HepG2 (cell line): ENCODE measurements at regions not wholly inside any gene's neighbourhood (a gene's known extent, or its start where the extent isn't known, plus 50 kb on each side); places are given as distances from the start of the nearest gene placed in this dataset.

Experiments
- ATAC-seq: fragments of 200-7000 bp; cut with Tn5 transposase; 3 replicates; pipeline ENCODE4 v1.9.1; 2020; ENCODE audit warnings: mild to moderate bottlenecking, moderate library complexity
- BruUV-seq: library from RNA; stranded (reverse); fragments of 400-500 nt; replicated peaks from 2 replicates; lab custom pipeline; 2021; lab: Mats Ljungman, UMichigan
- CTCF ChIA-PET: fragments of 300-600 bp; formaldehyde crosslinking; extraction: SDS; loops from one replicate; lab custom pipeline; 2021; ENCODE audit warnings: low total read pairs, inconsistent platforms, low intra/inter-chr PET ratio; lab: Yijun Ruan, JAX
- POLR2A ChIA-PET: fragments of 350-600 bp; sonication (Branson Sonifier 250); formaldehyde crosslinking; loops from one replicate; lab custom pipeline; 2020; ENCODE audit warnings: antibody characterized with exemption, inconsistent platforms; lab: Yijun Ruan, JAX
- DNase-seq: peaks from one replicate; pipeline ENCODE4 v3.0.0-alpha.2; 2015; ENCODE audit warnings: low spot score
- FAIRE-seq: peaks from 3 replicates; lab custom pipeline; 2011; peaks lifted over from hg19 to GRCh38; lab: Jason Lieb, UNC
- H2AFZ ChIP-seq: one replicate; pipeline ENCODE4 v1.6.1; 2011; ENCODE audit warnings: low read length, inconsistent platforms
- H3K27ac ChIP-seq: fragments of 300-600 bp; 3 replicates; pipeline ENCODE4 v1.8.0; 2011; ENCODE audit warnings: mixed run types, mild to moderate bottlenecking, mixed read lengths, low read length, inconsistent platforms; ENCODE audit not compliant: insufficient read depth; ENCODE audit errors: extremely low read length
- H3K27me3 ChIP-seq, 2 experiments: fragments of 200-600 bp in 1 of 2; 2 replicates in 1 of 2; 3 replicates in 1 of 2; pipeline versions ENCODE4 v1.6.0 to v1.8.0; 2011; ENCODE audit warnings: low read length in 2 of 2, mild to moderate bottlenecking in 2 of 2, moderate library complexity in 2 of 2, inconsistent platforms in 1 of 2; ENCODE audit not compliant: insufficient read depth in 2 of 2, control insufficient read depth in 1 of 2
- H3K36me3 ChIP-seq, 2 experiments: fragments of 200-600 bp in 1 of 2; replicated peaks in 1 of 2; 2 replicates in 1 of 2; 3 replicates in 1 of 2; pipeline versions ENCODE4 v1.5.1 to v1.8.0; 2011; ENCODE audit warnings: low read length in 2 of 2, inconsistent platforms in 1 of 2; ENCODE audit not compliant: insufficient read depth in 2 of 2, control insufficient read depth in 1 of 2
- H3K4me1 ChIP-seq: 2 replicates; pipeline ENCODE4 v1.5.1; 2012; ENCODE audit warnings: low read length, inconsistent platforms; ENCODE audit not compliant: insufficient read depth
- H3K4me2 ChIP-seq: 2 replicates; pipeline ENCODE4 v1.6.0; 2011; ENCODE audit warnings: low read depth, low read length, inconsistent platforms
- H3K4me3 ChIP-seq, 3 experiments: fragments of 200-600 bp in 1 of 3; sonication (generic), shearing (Covaris generic) in 1 of 3; replicated peaks in 1 of 3; 2 replicates each; pipeline ENCODE4 v1.5.1; 2011 to 2016; ENCODE audit warnings: low read length in 3 of 3, inconsistent platforms in 2 of 3, low read depth in 2 of 3, mild to moderate bottlenecking in 2 of 3, control low read depth in 1 of 3, mixed read lengths in 1 of 3; ENCODE audit not compliant: insufficient read depth in 1 of 3
- H3K79me2 ChIP-seq: one replicate; pipeline ENCODE4 v1.6.1; 2011; ENCODE audit warnings: low read length, inconsistent platforms; ENCODE audit not compliant: insufficient read depth
- H3K9ac ChIP-seq: 2 replicates; pipeline ENCODE4 v1.6.0; 2011; ENCODE audit warnings: mild to moderate bottlenecking, low read depth, low read length, inconsistent platforms; ENCODE audit not compliant: insufficient read depth
- H3K9me3 ChIP-seq: 2 replicates; pipeline ENCODE4 v1.5.1; 2012; ENCODE audit warnings: mild to moderate bottlenecking, low read length
- H4K20me1 ChIP-seq: 2 replicates; pipeline ENCODE4 v1.6.0; 2011; ENCODE audit warnings: inconsistent platforms, mild to moderate bottlenecking, low read length, moderate library complexity; ENCODE audit not compliant: insufficient read depth
- ARID2 ChIP-seq: sonication (generic); formaldehyde crosslinking; IDR thresholded peaks from 2 replicates; pipeline ENCODE4 v1.8.1; 2022; ENCODE audit warnings: mild to moderate bottlenecking, missing genetic modification reagents, borderline replicate concordance
- ARNT ChIP-seq: fragments of 450-650 bp; IDR thresholded peaks from 2 replicates; pipeline ENCODE4 v1.6.1; 2017
- EHMT2 ChIP-seq: fragments of 200-600 bp; sonication (generic); IDR thresholded peaks from 2 replicates; pipeline ENCODE4 v1.7.0; 2017; ENCODE audit warnings: antibody characterized with exemption, low read depth, low read length, borderline replicate concordance
- GFI1 ChIP-seq: sonication (generic); formaldehyde crosslinking; IDR thresholded peaks from 2 replicates; pipeline ENCODE4 v1.5.0; 2020; ENCODE audit warnings: missing genetic modification reagents, mild to moderate bottlenecking, borderline replicate concordance
- GLI4 ChIP-seq: sonication (generic); formaldehyde crosslinking; IDR thresholded peaks from 2 replicates; pipeline ENCODE4 v1.5.1; 2020; ENCODE audit warnings: missing genetic modification reagents, mild to moderate bottlenecking, moderate library complexity, borderline replicate concordance
- RARG ChIP-seq: sonication (generic); formaldehyde crosslinking; IDR thresholded peaks from 2 replicates; pipeline ENCODE4 v1.4.0; 2020; ENCODE audit warnings: low read depth, mild to moderate bottlenecking, missing genetic modification reagents
- RBFOX2 ChIP-seq: fragments of 200-400 bp; formaldehyde crosslinking; IDR thresholded peaks from 2 replicates; pipeline ENCODE4 v1.6.1; 2017; ENCODE audit warnings: low read depth, mild to moderate bottlenecking, low read length
- REST ChIP-seq, 2 experiments: IDR thresholded peaks; 2 replicates each; pipeline ENCODE4 v1.6.1; 2011 to 2012; ENCODE audit warnings: low read length in 2 of 2, borderline replicate concordance in 1 of 2, low read depth in 1 of 2, mild to moderate bottlenecking in 1 of 2, moderate library complexity in 1 of 2
- ZNF274 ChIP-seq: sonication (generic); formaldehyde crosslinking; IDR thresholded peaks from 2 replicates; pipeline ENCODE4 v1.5.1; 2020; ENCODE audit warnings: mild to moderate bottlenecking, missing genetic modification reagents
- WGBS: methylation state at CpG from one replicate; pipeline ENCODE4 v1.1.6; 2017; ENCODE audit warnings: low lambda C conversion rate; 5-methylcytosine and 5-hydroxymethylcytosine counted together
- in situ Hi-C: cut with HindIII; loops from 2 replicates; pipeline ENCODE4 v1.10.0; 2017; ENCODE audit warnings: low pct_unique_long_range_greater_than_20kb; ENCODE audit not compliant: extremely low pct_ligation_motif_present
- intact Hi-C: fragments of 100-400 bp; cut with micrococcal nuclease; formaldehyde crosslinking; loops from one replicate; pipeline ENCODE4 v1.10.0; 2022; ENCODE audit not compliant: unreplicated experiment

DNA sequence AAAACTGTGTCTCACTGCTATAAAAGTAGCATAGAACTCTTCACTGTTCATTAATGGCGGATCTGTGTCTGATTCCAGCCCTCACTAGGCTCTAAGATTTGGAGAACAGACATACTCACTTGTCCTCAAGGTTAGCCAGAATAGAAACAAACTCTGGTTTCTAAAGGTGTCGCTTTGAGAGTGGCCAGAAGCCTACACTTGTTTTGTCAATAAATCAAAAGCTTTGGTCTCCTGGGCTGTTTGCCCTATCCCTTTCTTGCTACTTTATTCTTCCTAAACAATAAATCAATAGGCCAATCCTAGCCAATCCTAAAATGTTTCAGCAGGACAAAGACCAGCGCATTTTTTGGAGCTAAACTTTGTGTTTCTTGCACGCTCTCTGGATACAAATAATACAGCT, 1064.6 kb upstream of the CHAC2 start (continued):
- no peak for TF ChIP-seq REST (IDR thresholded peaks at IDR 0.05; ENCODE audit: borderline replicate concordance in 1 of 2, low read depth in 1 of 2, low read length in 2 of 2)
- no peak for TF ChIP-seq GFI1
- TF ChIP-seq ZNF274 (CRISPR knock-in tag), result no peak
- no peak for TF ChIP-seq EHMT2
- TF ChIP-seq ARID2 (CRISPR knock-in tag), result no peak
- TF ChIP-seq RBFOX2, result no peak
- no peak for TF ChIP-seq ARNT
- no peak for TF ChIP-seq GLI4 (CRISPR knock-in tag)

- no TSS peak for BruUV-seq
- H4K20me1 ChIP-seq, result no peaks in the 10 kb centered on the region
- no peak for FAIRE-seq
- CTCF ChIA-PET, result no interaction called here
- POLR2A ChIA-PET, result no interaction called here
- H3K4me1 ChIP-seq, result no peaks in the 10 kb centered on the region
- in situ Hi-C loops, result no loop called here
- no peak overlapping the region for H3K27ac ChIP-seq
- no peaks in the 10 kb centered on the region for H3K36me3 ChIP-seq
- no peak for TF ChIP-seq RARG (CRISPR knock-in tag)
- intact Hi-C loops, result no loop called here
- no peaks in the 10 kb centered on the region for H3K79me2 ChIP-seq
- no peak for DNase-seq
- H3K9me3 ChIP-seq, result peaks cover 72% of the 10 kb centered on the region
- no peak overlapping the region for H2AFZ ChIP-seq
- WGBS, result 11% methylated on average over 3 of the region's 3 CpGs
- no peak overlapping the region for H3K9ac ChIP-seq
- no peaks in the 10 kb centered on the region for H3K27me3 ChIP-seq
- no peak overlapping the region for H3K4me2 ChIP-seq
- H3K4me3 ChIP-seq, result no peak overlapping the region
- ATAC-seq, result no peak
These were observed 1069.2 kb upstream of the CHAC2 start for GRCh38 chr2:52698408-52698807.
